Fibroblast of gingiva (primary cell): ENCODE measurements at regions not wholly inside any gene's neighbourhood (a gene's known extent, or its start where the extent isn't known, plus 50 kb on each side); places are given as distances from the start of the nearest gene placed in this dataset.
A peak's percentile ranks its signal among the peaks of the same experiment; 100 is the strongest.
"Not testable (repeated sequence)": the region's sequence is repeated elsewhere in the genome, so short reads cannot be mapped to it uniquely, and the experiment has no call there.

Source experiments
- DNase-seq: peaks from one replicate; pipeline ENCODE4 v3.0.0-alpha.2; 2011; ENCODE audit warnings: low read depth

GRCh38 chr2:71958426-71958825 is 189.2 kb downstream of the CYP26B1 start:
- not testable (repeated sequence) for DNase-seq

GRCh38 chr2:71952572-71953188 is 195.0 kb downstream of the CYP26B1 start:
- DNase-seq: no peak

DNA sequence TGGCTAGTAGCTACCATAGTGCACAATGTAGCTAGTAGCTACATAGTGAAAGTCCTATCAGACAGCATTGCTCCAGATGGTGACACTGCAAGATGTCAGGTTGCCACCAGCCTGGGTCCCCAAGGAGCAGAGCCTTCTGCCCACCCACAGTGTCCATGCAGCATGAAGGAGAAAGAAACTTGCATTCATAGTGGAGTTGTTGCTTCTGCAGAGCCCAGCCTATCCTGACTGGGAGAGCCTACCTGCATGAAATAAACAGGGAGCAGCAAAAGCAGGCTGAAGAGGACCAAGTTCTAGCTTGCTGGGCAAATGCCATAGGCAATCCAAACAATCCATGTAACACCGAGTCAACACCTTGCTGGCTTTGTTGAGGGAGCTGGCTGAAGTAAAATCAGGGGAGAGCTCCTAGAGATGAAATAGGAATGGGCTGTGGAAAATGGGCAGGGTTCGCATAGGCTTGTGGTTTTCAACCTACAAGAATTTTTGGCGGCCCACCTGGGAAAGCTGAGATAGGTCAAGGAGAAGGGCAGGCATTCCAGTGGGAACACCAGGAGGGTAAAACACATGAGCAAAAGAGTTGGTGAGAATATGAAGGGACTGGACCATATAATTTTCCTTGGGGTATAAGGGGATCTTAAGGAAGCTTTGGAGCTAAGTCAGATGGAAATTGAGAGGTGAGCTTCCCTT is 195.8 kb downstream of the CYP26B1 start:
- no peak for DNase-seq

DNA sequence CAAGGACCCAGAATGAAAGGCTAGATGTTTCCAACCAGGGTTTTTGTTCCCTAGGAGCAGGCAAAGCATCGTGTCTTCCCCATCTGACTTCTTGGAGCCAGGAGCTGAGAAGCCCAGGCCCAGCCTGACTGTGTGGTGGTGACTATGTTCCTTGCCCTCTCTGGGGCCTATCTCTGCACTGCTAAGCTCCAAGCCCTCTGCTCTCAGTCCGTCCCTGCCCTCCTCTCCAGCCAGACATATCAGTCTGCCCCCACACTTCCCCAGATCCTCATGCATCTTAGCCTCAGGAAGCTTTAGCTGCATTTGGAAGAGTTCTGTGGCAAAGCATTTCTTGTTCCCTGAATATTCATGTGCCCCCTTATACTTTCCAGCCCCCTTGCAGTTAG is 196.6 kb downstream of the CYP26B1 start:
- DNase-seq: no peak

- no peak for DNase-seq
These were observed 197.2 kb downstream of the CYP26B1 start for GRCh38 chr2:71950256-71951082.

GRCh38 chr2:71949537-71949798 is 198.2 kb downstream of the CYP26B1 start:
- no peak for DNase-seq

GRCh38 chr2:71948781-71949536 is 198.7 kb downstream of the CYP26B1 start:
- no peak for DNase-seq

DNA sequence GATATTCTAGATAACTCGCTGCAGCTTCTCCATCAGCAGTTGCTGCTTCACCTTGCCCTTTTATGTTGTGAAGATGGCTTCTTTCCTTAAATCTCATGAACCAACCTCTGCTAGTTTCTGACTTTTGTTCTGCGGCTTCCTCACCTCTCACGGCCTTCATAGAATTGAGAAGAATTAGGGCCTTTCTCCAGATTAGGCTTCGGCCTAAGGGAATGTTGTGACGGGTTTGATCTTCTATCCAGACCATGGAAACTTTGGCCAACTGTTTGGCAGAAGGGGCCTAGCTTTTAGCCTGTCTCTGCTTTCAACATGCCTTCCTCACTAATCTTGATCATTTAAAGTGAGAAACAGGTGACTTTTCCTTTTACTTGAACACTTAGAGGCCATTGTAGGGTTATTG is 199.9 kb downstream of the CYP26B1 start:
- DNase-seq: no peak

DNA sequence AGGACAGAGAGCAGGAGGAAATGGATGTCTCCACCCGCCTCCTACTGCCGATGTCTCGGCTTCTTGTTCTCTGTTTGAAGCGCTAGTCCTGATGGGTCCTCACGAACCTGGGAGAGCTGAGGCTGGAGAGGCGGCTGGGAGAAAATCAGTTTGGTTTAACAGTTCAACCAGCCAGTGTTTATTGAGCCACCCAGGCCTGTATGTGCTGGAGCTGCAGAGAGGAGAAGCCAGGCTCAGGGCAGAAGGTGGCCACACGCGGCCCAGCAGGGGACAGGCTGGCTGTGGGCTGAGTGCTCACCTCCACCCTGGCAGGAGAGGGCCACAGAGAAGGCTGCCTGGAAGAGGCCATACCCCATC is 202.1 kb downstream of the CYP26B1 start:
- DNase-seq: no peak

DNA sequence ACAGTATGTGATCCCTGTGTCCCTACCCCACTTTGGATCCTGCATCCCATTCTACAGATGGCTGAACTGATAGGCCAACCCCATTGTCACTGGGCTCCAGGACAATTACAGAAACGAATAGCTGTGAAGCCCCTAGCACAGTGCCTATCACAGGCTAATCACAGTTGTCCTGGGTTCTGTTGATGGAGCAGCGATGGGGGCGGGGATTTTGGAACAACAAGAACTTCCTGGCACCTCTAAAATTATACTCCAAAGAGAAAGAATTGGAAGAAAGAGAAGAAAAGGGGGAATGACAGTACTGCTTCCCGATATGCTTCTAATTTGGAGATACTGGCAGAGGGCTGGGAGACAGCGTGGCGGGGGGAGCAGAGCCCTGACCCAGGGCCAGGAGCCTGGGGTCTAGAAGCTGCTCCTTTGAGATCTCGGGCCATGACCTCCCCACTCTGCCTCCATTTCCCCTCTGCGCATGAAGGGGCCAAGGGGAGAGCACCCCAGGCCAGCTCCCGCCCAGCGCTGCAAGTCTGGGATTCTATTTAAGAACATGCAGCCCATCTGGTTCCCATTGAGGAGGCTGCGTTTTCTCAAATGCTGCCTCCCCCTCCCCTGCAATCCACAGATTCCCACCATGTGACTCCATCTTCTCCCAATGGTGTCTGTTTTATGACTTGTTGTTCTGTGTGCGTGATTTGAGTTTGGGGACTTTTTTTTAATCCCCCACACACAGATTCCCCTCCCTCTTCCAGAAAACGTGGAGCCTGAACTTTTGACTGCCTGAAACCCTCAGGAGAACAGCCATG is 202.7 kb downstream of the CYP26B1 start:
- no peak for DNase-seq

- no peak for DNase-seq
These were observed 203.5 kb downstream of the CYP26B1 start for GRCh38 chr2:71944183-71944550.

GRCh38 chr2:71943238-71944182 is 204.2 kb downstream of the CYP26B1 start:
- DNase-seq: no peak

DNA sequence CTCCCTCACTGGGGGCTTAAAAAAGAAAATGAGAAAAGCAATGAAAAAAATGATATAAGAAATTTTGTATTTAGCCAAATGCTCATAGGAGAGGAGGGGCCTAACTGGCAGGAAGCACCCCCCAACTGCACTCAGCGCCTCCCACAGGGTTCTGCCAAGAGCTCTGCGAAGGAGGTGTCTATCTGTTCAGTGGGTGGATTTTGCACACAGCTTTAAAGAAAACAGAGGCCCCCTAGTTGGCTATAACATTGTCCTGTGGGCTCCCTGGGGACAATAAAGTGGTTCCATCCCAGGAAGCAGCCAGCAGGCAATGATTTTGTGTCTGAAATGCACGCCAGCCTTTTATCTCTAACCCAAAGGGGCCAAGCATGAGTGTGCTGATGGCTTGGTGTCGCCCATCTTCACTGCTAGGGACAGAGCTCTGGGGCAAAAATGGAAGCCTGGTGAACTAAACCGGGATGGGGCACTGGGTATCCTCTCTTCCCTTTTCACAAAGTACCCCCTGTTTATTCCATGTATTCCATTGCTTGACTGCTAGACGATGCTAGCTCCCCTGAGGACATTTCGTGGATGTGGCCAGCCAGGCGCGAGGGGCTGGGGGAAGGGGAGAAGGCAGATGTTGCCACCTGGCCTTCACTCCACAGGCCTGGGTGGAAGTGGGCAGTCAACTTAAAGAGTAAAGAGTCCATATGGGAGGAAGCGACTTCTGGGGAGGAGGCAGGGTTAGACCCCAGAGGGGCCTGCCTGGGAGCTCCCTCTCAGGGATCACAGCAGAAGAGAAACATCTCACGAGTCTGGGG is 205.7 kb downstream of the CYP26B1 start:
- no peak for DNase-seq

- peak; percentile 75 for DNase-seq
These were observed 207.0 kb downstream of the CYP26B1 start for GRCh38 chr2:71940695-71941094.

DNA sequence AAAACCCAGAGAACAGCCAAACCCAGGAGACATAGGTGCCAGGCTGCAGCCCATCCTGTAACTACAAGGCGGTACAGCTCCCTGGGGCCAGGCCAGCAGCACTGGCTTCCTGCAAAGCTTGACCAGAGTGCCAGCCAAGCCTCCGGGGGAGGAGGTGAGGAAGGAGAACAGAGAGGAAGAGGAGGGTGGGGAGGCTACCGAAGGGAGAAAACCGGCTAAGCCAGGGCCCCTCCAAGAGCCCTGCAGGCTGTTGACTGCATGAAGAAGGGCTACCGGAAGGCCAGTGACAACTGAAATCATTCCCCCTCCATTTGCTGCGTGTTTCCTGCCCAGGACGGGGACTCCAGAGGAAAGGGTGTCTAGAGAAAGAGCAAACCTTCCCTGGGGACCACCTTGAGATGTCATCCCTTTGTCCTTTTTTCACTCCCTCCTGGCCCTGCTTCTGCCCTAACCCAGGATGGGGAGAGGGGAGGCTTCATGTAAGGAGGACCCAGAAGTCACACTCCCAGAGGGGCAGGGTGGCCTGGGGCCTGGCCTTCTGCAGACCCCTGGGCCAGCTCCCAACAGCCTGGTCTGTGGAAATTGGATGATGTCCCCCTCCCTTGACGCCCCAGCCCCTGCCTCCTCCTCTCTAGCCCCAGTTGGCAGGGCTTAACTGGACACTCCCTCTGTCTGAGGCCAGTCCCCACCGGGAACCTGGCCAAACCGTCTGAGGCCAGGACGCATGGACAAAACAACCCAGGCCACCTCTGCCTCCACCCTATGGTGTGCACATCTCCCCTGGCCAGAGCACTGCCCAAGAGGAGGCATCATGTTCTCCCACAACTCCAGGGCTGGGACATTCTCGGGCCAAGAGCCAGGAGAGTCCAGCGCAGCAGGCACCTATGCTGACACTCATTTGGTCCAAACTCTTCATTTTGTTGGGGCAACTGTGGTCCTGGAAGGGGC is 207.8 kb downstream of the CYP26B1 start:
- DNase-seq: peak; percentile 62

- DNase-seq: no peak
These were observed 208.7 kb downstream of the CYP26B1 start for GRCh38 chr2:71938659-71939587.

DNA sequence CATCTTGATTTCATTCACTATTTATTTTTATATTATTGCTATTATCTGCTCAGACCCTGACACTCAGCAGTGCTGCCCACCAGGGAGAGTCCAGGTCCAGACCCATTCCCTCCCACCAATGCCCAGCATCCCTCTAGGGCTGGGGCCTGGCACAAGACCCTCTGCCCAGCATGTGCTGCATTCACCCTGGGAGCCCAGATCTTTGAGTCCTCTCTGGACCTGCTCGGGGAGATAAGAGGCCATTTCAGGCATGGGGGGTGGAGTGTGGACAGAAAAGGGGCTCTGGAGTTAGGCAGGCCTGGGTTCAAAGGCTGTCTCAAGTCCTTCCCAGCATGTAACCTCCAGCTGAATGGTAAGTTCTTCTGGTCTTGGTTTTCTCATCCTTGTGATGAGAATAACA is 209.6 kb downstream of the CYP26B1 start:
- DNase-seq: no peak

DNA sequence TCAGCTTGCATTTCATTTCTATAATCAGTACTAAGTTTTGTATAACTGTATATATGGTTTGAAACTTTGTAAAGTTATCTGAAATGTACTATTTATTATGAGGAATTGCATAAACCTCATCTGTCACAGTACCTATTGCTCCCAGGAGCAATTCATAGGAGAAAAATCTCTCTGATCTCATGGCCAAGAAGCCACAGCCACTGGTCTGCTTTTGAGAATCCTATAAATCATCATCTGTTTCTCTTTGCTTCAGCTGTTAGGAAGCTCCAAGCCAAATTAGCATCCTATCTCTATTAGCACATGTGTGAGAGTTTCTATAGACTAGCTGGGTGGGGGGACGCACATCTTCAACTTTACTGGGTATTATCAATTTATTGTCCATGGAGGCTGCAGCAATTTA is 210.3 kb downstream of the CYP26B1 start:
- DNase-seq: no peak
